Neuron (in vitro differentiated cells): ENCODE measurements at regions not wholly inside any gene's neighbourhood (a gene's known extent, or its start where the extent isn't known, plus 50 kb on each side); places are given as distances from the start of the nearest gene placed in this dataset.

Experiments
- H2AFZ ChIP-seq: one replicate; pipeline ENCODE4 v1.6.1; 2013; ENCODE audit warnings: low read depth, mild to moderate bottlenecking, inconsistent platforms, low read length, moderate library complexity
- H3K27me3 ChIP-seq: one replicate; pipeline ENCODE4 v1.6.1; 2013; ENCODE audit warnings: low read length; ENCODE audit not compliant: insufficient read depth
- H3K36me3 ChIP-seq: one replicate; pipeline ENCODE4 v1.6.1; 2013; ENCODE audit warnings: low read length; ENCODE audit not compliant: insufficient read depth
- H3K4me1 ChIP-seq: one replicate; pipeline ENCODE4 v1.6.1; 2013; ENCODE audit warnings: low read length; ENCODE audit not compliant: insufficient read depth
- H3K4me3 ChIP-seq: 2 replicates; pipeline ENCODE4 v1.5.1; 2013; ENCODE audit warnings: mild to moderate bottlenecking, low read length, moderate library complexity
- H3K9me3 ChIP-seq: one replicate; pipeline ENCODE4 v1.6.1; 2013; ENCODE audit warnings: low read length

- H3K9me3 ChIP-seq = no peaks in the 10 kb centered on the region
- H3K4me3 ChIP-seq = no peak overlapping the region
- H3K4me1 ChIP-seq = peaks cover 14% of the 10 kb centered on the region
- no peaks in the 10 kb centered on the region for H3K36me3 ChIP-seq
- H3K27me3 ChIP-seq = no peaks in the 10 kb centered on the region
- H2AFZ ChIP-seq = peak overlapping the region; percentile 2
Measured at GRCh38 chr17:27403480-27404005, 52.7 kb upstream of the KSR1 start.

- Histone ChIP-seq H3K36me3 (no peaks in the 10 kb centered on the region), H3K4me3 (no peak overlapping the region), H3K27me3 (peaks cover 3% of the 10 kb centered on the region), H3K9me3 (no peaks in the 10 kb centered on the region), H3K4me1 (peaks cover 14% of the 10 kb centered on the region), H2AFZ (no peak overlapping the region)
Measured at GRCh38 chr17:27404676-27405075, 51.6 kb upstream of the KSR1 start.
